ENCODE measurements at regions not wholly inside any gene's neighbourhood (a gene's known extent, or its start where the extent isn't known, plus 50 kb on each side); places are given as distances from the start of the nearest gene placed in this dataset.
"Not testable (repeated sequence)": the region's sequence is repeated elsewhere in the genome, so short reads cannot be mapped to it uniquely, and the experiment has no call there.

GRCh38 chr6:16950825-16951495 lies 150.9 kb upstream of the STMND1 start:
- intact Hi-C loops (cut with micrococcal nuclease), result no loop called here

DNA sequence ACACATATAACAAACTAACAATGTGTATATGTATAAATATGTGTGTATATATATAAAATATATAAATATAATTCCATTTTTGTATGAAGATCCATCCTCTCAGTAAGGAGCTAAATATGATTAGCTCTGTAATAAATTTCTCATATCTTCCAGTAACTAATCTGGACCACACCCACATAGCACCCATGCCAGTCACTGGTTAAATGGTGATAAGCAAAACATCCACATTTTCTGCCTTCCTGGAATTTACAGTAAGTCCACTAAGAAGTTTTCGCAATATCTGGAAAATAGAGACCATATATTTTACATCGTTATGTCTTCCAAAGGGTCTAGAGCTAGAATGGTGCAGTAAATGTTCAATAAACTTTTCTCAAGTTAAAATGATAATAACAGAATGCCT lies 151.5 kb upstream of the STMND1 start:
- intact Hi-C loops (cut with micrococcal nuclease), result no loop called here

GRCh38 chr6:16949716-16950115 lies 152.1 kb upstream of the STMND1 start:
- intact Hi-C loops (cut with micrococcal nuclease), result no loop called here

DNA sequence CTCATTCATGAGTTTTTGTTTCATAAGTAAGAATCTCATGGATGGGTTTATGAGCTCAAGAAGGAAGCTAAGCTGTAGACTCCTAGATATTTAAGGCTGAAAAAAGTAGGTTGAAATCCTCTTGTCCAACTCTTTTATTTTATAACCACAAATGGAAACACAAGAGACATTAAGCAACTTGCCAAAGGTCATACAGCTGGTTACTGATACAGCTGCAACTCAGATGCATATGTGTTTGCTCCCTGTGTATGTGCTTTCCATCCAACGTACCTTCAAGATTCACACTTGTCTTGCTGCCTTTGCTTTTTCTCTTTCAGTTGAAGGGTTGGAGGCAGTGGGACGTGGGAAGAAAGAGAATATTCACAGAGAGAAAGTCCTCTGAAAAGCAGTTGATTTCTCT lies 153.5 kb upstream of the STMND1 start:
- intact Hi-C loops (cut with micrococcal nuclease), result no loop called here

- intact Hi-C loops (cut with micrococcal nuclease), result no loop called here
These were observed 154.4 kb upstream of the STMND1 start for GRCh38 chr6:16947375-16948015.

GRCh38 chr6:16944596-16944995 lies 157.3 kb upstream of the STMND1 start:
- intact Hi-C loops (cut with micrococcal nuclease), result no loop called here

GRCh38 chr6:16939839-16940238 lies 162.0 kb upstream of the STMND1 start:
- intact Hi-C loops (cut with micrococcal nuclease), result no loop called here

GRCh38 chr6:16939351-16939750 lies 162.5 kb upstream of the STMND1 start:
- intact Hi-C loops (cut with micrococcal nuclease), result no loop called here

- intact Hi-C loops (cut with micrococcal nuclease), result no loop called here
These were observed 165.0 kb upstream of the STMND1 start for GRCh38 chr6:16936893-16937292.

DNA sequence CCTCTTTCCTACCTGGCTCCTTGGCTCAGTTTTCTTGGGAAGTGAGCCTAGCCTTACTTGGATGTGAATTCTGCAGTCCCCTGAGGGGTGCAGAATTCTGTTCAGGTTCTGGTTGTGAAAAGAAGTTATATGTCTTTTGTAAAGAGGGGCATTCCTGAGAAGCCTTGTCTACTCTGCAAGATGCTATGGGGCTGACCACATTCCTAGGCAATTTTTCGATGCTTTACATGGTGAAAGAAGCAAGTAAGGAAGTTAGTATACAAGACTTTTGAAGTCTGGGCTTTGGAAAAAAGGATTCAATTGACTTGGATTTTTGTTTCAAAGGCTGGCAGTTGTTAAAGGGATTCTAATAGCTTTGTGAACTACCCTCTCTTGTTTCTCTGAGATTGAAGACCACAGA lies 167.9 kb upstream of the STMND1 start:
- intact Hi-C loops (cut with micrococcal nuclease), result no loop called here

- intact Hi-C loops (cut with micrococcal nuclease), result no loop called here
These were observed 168.3 kb upstream of the STMND1 start for GRCh38 chr6:16933532-16933931.

DNA sequence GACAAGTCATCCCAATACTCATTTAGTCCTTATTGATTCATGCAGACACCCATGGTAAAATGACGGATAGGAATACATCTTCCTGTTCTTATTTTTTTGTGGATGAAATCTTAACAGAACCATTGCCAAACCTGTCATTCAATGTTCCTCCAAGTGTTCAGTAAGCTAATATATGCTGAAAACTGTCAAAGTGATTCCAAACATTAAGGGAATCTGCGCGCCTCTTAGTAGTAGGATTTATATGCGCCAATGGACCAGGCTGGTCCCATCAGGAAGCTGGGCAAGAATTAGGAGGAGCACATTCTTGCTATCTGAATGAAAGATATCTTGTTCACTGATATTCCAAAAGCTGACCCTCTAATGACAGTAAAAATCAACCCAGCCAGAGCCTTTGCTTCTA lies 168.9 kb upstream of the STMND1 start:
- intact Hi-C loops (cut with micrococcal nuclease), result no loop called here

GRCh38 chr6:16931079-16931478 lies 169.8 kb upstream of the ATXN1 start:
- intact Hi-C loops (cut with micrococcal nuclease), result not testable (repeated sequence)

GRCh38 chr6:16930432-16930831 lies 169.2 kb upstream of the ATXN1 start:
- intact Hi-C loops (cut with micrococcal nuclease), result no loop called here

DNA sequence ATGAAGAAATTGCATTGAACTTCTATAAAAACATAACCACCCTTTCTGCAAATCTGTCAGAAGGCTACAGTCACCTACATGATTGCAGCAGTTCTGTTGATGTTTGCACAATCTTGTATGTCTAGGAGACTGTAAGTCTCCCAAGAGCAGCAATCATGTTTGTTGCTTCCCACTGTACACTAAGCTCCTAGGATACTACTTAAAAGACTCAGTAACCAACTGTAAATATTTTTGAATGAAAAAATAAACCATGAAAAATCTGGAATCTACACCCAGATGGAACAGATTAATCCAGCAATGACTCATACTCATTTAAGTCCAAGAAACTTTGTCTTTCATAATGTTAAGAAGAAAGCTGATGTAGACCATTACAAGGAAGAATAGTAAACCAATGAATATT lies 168.5 kb upstream of the ATXN1 start:
- intact Hi-C loops (cut with micrococcal nuclease), result no loop called here

DNA sequence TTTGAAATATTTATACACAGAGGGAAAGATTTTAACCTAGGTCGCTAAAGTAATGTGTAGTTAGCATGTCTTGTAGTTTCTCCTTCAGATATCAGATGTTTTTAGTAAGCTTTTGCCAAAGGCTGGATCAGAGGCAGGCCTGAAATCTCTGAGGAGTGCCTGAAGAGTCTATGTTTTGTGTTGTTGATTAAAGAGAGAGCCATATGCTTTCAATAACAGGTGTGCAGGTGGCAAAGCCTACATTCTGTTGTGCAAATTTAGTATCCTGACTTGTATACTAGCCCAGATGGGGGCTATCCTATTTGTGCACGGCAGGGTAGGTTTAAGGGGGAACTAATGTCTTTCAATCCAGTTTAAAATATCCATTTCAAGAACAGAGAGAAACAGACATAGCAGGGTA lies 167.1 kb upstream of the ATXN1 start:
- intact Hi-C loops (cut with micrococcal nuclease), result no loop called here

- intact Hi-C loops (cut with micrococcal nuclease), result no loop called here
These were observed 165.9 kb upstream of the ATXN1 start for GRCh38 chr6:16927205-16927604.

GRCh38 chr6:16925461-16925860 lies 164.2 kb upstream of the ATXN1 start:
- intact Hi-C loops (cut with micrococcal nuclease), result no loop called here

DNA sequence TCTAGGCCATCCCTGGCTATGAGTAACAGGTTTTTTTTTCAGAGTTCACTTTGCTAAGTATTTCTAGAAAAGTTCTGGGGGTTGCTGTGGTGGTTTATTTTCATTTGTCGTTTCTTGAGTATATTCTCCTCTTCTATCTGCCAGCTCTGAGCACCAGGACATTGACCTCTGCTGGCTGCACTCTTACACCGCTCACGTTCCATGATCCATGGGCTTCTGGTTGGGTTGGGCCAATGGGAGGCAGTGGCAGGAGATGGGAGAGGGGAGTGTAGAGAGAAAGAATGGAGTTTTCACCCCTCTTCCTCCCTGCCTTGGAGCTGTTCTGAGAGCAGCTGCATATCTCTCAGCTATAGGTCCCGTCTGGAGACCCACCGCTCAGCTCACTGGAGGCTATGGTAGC lies 161.0 kb upstream of the ATXN1 start:
- intact Hi-C loops (cut with micrococcal nuclease), result no loop called here

DNA sequence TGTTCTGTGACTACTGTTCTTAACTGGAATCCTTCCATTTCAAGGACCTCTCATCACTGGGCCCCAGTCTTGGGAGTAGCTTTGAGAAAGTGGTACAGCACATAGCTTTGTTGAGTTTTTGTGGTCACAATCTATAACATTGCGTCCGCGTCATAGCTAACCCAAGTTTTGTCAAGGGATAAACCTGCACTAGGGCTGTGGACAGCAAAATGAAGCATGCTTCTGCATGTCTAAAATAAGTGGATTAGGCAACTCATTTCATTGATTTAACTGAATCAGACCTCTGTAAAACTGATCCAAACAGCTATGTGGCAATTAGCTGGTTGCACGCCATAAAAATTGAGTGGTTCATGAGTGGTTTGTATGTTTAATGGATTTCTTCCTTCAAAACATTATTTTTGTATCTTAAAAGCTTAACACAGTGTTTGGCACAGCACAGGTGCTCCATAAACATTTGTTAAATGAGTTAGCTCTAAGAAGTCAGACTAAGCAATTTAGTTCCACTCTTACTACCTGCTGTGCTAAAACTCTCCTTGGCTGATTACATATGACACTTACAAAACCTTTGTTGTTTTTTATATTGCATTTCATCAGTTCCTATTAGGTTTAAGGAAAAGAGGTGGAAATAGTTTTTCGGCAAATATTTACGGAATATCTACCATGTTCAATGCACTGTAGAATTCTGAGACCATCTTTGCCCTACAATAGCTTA lies 160.3 kb upstream of the ATXN1 start:
- intact Hi-C loops (cut with micrococcal nuclease), result no loop called here

DNA sequence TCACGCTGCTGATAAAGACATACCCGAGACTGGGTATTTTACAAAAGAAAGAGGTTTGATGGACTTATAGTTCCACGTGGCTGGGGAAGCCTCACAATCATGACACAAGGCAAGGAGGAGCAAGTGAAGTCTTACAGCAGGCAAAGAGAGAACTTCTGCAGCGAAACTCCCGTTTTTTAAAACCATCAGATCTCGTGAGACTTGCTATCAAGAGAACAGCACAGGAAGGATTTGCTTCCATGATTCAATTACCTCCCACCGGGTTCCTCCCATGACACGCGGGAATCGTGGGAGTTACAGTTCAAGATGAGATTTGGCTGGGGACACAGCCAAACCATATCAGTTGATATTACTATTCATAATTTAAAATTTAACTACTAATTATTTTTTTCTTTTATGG lies 157.3 kb upstream of the ATXN1 start:
- intact Hi-C loops (cut with micrococcal nuclease), result no loop called here

GRCh38 chr6:16914184-16914583 lies 152.9 kb upstream of the ATXN1 start:
- intact Hi-C loops (cut with micrococcal nuclease), result no loop called here

- intact Hi-C loops (cut with micrococcal nuclease), result no loop called here
These were observed 151.5 kb upstream of the ATXN1 start for GRCh38 chr6:16912756-16913155.

Measured in T-helper 2 cell treated with Interferon-gamma antibody and Interleukin-4, amounts not matched to agents 100 ng/mL and 5 ng/mL, for 36 hours (primary cell).